ENCODE measurements at regions not wholly inside any gene's neighbourhood (a gene's known extent, or its start where the extent isn't known, plus 50 kb on each side); places are given as distances from the start of the nearest gene placed in this dataset.
"Not testable (repeated sequence)": the region's sequence is repeated elsewhere in the genome, so short reads cannot be mapped to it uniquely, and the experiment has no call there.

DNA sequence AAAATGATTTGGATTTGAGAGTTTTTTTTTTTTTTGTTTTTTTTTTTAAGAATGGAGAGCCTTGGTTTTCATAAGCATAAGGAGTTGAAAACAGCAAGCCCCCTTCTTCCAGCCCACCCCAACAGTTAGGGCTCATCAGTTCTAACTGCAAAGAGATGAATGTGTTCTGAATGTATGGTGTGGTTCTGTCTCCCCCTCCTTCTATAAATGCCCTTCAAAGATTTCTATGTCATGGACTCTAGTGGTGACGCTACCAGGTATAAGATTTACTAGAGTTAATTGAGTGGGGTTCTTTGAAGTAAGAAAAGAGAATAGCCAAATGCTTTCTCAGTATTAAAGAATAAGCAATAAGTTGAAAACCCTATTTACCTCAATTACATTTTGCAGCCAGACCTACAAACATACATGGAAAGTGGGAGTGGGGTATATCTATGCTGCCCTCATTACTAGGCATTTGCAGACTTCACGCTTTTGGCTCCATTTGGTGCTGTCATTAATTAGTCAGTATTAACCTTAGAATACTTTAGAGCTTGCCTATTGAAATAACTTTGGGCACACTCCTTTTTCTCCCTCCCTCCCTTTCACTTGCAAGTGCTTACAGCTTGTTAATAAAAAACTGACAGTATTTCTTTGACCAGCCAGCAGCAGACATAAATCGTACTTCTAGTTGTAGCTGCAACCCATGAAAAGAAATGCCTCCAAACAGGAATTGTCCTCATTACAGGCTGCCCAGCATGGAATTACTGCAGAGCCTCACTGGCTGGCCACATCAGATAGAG lies 667.2 kb upstream of the ZNF608 start:
- no peak for DNase-seq (ENCODE audit: low spot score)

DNA sequence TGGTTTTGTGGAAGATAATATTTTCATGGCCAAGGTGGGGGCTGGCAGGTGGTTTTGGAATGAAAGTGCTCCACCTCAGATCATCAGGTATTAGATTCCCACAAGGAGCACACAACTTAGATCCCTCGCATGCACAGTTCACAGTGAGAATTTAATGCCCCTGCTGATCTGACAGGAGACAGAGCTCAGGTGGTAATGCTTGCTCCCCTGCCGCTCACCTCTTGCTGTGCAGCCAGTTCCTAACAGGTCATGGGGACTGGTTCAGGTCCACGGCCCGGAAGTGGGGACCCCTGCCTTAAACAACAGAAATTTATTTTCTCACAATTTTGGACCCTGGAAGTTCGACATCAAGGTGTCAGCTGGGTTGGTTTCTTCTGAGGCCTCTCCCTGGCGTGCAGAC lies 668.7 kb upstream of the ZNF608 start:
- DNase-seq (ENCODE audit: low spot score), result no peak

DNA sequence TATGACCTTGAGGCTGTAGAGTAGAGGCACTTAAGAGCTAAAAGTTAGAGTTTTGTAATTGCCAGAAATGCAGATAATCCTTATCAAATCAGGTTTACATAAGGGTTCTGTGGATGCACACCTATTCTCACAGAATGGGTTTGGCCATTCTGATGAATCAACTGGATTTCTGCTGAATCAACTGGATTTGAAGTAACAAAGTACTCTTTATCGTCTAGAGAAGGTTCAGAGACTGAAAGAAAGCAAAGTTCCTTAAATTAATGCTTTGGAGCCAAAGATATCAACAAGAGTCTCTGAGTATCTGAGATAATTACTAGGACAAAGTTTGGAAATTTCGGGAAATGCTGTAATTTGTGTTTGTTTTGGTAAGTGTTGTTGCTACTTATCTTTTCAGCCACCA lies 669.6 kb upstream of the ZNF608 start:
- DNase-seq (ENCODE audit: low spot score), result no peak

DNA sequence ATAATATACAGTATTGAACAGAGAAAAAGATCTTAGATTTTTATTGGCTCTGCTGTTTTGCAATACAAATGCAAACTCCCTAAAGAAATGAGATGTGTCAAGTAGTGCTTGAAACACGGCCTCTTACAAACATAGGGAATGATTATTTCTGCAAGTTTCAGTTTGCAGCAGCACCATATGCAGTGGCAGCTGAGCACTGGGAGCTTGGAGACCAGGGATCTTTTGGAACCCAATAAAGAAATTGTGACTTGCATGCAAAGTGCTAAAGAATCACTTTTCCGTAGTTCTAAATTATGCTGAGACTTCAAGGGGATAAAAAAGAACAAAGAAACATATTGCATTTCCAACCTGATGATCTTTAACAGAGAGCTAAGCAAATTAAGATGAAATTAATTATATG lies 674.6 kb upstream of the ZNF608 start:
- DNase-seq (ENCODE audit: low spot score), result no peak

DNA sequence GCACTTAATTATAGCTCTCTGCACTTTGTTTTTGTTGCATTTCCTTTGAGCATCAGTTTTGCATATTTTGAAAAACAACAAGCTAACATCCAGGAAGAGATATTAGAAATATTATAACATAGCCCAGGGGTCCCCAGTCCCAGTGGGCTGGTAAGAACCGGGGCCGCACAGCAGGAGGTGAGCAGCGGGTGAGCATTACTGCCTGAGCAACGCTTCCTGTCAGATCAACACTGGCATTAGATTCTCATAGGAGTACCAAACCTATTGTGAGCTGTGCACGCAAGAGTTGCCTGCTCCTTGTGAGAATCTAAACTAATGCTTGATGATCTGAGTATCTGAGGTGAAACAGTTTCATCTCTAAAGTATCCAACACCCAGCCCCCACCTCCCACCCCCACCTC lies 675.9 kb upstream of the ZNF608 start:
- DNase-seq (ENCODE audit: low spot score), result no peak

DNA sequence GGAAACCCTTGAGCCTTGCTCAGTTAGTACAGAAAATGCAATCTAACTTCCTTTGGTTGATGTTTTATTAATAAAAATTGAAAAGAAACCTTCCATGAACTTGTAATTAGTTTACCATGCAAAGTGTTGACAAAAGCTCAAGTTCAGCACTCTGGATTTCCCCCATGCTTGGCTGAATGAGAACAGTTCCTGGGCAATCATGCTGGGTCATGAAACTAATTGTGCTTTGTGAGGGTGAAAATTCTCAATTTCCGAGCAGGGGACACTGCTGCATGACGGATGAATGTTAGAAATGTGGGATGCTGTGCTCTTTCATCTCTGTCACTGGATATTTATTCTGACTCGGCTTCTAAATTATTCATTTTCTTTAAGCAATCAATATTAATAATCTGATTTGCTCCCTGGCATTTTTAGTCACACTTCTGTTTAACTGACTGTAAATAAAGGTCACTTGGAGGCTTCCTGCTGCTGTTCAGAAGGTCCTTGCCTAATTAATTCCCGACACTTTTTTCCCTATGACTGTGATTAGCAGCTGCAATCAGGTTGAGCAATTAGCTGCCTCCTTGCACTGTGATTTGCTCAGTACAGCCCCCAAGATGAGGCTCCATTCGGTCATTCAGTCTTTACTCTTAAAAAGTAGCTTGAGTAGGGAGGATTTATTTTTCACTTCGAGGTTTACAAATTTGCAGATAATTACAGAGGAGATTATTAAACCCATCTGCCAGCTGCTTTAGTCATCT lies 678.1 kb upstream of the ZNF608 start:
- DNase-seq (ENCODE audit: low spot score), result no peak

DNA sequence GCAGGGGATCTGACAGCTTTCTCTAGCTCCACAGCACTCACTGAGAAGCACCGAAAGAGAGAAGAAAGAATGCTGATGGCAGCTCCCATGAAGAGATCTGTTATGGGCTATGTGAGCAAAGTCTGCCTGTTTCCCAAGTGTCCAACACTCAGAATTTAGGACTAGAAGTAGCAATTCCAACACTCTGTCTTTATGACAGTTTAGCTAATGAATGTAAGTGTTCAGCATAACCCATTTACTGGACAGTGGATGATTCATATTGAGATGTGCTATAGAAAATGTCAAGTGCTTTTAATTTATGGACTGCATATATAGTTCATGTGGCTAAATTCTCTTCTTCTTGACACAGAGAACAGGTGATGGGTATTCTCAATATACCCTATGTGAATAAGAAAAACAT lies 683.1 kb upstream of the ZNF608 start:
- no peak for DNase-seq (ENCODE audit: low spot score)

DNA sequence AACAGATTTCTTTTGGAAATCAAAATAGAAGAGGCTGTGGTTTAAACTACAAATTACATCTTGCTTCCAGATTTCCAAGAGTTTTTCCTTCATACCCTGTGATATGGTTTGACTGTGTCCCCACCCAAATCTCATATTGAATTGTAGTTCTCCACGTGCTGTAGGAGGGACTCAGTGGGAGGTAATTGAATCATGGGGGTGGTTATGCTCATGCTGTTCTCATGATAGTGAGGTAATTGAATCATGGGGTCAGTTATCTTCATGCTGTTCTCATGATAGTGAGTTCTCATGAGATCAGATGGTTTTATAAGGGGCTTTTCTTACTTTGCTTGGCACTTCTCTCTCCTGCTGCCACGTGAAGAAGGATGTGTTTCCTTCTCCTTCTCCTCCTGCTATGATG lies 687.0 kb upstream of the ZNF608 start:
- no peak for DNase-seq (ENCODE audit: low spot score)

DNA sequence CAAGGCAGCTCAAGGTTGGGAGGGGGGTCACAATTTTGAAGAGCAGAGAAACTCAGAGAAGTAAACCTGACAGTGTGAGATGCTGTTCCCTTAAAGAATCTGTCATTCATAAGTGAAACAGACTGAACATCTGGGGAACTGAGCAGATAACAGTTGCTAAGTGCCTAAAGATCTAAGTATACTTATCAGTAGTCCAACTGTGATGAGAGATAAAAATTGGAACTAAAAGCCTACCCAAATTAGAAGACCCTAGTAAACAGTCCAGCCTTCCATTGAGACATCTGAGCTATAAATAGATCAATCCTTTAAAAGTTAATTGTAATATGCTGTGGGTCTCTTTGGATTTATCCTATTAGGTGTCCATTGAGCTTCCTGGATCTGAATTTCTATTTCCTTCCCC lies 692.8 kb upstream of the ZNF608 start:
- DNase-seq (ENCODE audit: low spot score), result no peak

DNA sequence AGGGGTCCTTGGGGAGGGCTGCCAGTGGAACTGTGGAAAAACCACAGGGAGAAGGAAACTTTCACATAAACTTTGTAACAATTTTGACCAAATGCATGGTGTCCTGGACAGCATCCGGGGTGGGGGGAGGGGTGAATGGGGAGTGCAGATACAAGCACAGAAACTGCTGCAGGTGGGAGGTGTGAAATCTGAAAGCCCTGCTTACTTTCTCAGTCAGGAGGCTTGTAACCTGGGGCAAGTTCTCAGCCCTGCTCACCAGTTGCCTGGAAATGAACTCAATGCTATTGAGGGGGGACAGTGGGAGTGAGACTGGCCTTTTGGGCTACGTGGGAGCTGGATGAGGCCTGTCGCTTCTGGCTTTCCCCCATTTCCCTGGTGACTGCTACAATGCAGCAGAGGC lies 694.5 kb upstream of the ZNF608 start:
- no peak for DNase-seq (ENCODE audit: low spot score)

DNA sequence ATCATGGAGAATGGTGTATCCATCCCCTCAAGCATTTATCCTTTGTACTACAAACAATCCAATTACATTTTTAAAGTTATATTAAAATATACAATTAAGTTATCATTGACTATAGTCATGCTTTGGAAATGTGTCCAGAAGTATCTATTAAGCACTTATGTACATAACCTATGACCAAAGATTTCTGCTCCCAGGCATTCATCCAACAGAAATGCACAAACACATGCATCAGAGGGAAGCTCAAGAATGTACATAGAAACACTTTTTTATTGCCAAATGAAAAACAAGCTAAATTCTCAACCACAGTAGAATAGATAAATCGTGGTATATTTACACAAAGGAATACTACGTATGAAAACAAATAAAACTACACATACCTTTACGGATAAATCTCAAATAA lies 700.5 kb upstream of the ZNF608 start:
- no peak for DNase-seq (ENCODE audit: low spot score)

DNA sequence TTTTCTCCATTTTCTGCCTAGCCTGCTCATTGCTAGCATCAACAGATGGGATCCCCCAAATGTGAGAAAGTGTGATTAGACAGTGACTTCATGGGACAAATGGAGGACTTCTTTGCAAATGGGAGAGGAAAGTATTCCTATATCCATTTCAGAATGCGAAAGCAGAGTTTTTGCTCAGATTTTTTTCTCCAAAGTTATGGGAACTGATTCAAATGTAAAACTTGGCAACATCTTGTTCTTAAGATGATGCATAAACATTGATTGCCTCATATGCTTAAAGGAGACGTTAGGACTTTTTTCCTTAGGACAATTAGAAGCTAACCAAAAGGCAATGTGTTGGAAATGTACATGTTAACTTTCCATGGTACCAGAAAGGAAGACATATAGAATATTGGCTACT lies 704.3 kb upstream of the ZNF608 start:
- no peak for DNase-seq (ENCODE audit: low spot score)

DNA sequence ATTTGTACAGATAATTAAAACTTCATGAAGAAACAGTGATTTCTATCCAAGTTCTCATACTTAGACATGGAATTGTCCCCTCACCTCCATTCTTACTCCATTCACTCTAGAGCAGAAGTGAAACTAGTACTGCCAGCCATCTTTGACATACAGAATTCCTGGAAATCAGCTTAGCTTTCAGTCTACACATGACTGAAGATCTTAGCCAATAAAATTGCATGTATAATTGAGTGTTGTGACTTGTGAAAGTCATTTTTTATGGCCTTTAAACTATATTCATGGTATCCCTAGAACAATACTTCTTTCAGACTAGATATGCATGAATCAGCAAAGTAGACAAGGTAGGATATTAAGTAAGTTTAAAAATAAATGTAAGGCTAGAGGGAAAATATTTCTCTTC lies 705.2 kb upstream of the ZNF608 start:
- no peak for DNase-seq (ENCODE audit: low spot score)

DNA sequence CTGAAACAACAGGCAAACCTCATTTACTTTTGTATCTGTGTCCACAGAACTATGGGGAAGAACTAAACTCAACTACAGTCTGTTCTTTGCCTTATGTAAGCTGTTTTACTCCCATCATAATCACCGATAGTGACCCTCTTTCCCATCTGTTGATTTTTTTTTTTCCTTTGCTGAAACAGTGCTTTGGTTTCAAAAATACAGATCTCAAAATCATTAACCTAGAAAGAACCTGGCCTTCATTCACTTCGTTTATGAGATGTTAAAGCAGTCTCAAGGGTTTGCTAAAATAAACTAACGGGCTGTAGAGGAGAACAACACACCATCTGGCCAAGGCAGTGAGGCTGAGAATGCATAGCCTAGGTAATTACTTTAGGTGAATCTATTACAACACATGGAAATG lies 706.6 kb upstream of the ZNF608 start:
- DNase-seq (ENCODE audit: low spot score), result no peak

DNA sequence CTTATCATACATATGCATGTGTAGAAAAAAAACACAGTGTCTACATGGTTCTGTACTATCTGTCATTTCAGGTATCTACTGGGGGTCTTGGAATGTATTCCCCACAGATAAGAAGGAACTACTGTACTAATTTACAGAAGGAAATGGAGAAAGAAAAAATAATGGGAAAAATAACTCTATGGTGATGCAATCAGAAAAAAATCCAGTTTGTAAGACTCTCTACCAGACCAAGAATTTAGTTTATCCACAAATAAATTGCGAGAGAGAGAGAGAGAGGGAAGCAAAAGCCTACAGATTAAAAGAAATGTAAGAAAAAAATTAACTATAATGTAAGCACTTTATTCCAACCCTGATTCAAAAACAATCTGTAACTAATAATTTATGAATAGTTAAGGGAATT lies 708.6 kb upstream of the ZNF608 start:
- DNase-seq (ENCODE audit: low spot score), result no peak

DNA sequence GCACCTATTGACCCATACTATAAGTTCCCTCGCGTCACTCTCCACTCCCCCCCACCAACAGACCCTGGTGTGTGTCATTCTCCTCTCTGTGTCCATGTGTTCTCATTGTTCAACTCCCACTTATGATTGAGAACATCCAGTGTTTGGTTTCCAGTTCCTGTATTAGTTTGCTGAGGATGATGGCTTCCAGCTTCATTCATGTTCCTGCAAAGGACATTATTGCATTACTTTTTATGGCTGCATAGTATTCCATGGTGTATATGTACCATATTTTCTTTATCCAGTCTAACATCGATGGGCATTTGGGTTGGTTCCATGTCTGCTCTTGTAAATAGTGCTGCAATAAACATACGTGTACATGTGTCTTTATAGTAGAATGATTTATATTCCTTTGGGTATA lies 709.6 kb upstream of the ZNF608 start:
- DNase-seq (ENCODE audit: low spot score), result not testable (repeated sequence)

DNA sequence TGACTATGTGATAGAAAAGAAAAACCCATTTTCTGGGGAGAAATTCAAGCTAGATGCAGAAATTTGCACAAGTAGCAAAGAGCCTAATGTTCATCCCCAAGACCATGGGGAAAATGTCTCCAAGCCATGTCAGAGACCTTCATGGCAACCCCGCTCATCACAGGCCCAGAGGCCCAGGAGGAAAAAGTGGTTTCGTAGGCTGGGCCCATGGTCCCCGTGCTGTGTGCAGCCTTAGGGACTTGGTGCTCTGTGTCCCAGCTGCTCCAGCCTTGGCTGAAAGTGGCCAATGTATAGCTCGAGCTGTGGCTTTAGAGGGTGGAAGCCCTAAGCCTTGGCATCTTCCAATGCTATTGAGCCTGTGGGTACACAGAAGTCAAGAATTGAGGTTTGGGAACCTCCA lies 711.2 kb upstream of the ZNF608 start:
- DNase-seq (ENCODE audit: low spot score), result no peak

DNA sequence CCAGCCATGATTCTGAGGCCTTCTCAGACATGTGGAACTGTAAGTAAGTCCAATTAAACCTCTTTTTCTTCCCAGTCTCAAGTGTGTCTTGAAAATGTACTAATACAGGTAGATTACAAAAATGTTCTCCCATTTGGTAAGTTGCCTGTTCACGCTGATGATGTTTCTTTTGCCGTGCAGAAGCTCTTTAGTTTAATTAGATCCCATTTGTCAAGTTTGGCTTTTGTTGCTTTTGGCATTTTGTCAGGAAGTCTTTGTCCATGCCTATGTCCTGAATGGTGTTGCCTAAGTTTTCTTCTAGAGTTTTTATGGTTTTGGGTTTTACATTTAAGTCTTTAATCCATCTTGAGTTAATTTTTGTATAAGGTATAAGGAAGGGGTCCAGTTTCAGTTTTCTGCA lies 712.5 kb upstream of the ZNF608 start:
- DNase-seq (ENCODE audit: low spot score), result not testable (repeated sequence)

DNA sequence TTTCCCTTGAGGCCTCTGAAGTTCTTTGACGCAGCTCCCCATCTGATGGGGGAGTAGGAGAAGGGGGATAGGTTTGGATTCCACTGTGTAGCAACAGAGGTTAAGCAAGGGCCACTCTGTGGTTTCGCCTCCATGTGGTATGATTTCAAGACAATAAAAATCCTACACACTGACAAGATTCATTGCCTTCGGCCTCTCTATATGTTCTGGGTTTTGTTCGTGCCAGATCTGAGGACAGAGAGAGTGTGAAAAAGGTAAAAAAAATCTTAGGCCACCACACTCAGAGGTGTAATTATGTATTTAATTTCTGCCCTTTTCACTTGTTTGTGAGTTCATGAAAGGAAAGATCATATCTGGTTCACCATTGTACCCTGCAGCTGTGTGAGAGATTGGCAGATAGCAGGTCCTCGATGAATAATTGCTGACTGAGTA lies 715.2 kb upstream of the ZNF608 start:
- no peak for DNase-seq (ENCODE audit: low spot score)

DNA sequence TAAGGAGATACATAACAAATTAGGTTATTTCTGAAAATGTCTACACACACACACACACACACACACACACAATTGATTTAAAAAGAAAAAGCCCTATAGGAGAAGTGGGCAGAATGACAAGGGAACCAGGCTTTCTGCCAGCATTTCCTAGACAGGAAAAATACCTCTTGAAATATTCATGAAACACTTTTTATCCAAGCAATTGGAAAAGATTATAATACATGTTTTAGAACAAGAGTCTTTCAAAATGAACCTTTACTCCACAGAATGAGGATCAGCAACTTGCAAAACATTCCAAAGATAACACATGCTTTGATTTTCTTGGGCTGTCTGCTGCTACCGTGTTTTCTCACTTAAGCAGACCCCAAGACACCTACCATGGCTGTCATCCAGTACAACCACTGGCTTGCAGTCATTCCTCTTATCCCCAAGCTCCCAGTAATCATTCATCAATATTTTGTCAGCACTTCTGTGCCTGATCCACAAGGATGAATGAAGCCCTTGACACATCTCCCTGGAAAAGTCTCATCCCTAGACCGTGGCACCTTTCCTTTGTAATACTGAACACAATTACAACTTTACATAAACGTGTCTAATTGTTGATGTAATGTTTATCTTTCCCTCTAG lies 717.1 kb upstream of the ZNF608 start:
- no peak for DNase-seq (ENCODE audit: low spot score)

DNA sequence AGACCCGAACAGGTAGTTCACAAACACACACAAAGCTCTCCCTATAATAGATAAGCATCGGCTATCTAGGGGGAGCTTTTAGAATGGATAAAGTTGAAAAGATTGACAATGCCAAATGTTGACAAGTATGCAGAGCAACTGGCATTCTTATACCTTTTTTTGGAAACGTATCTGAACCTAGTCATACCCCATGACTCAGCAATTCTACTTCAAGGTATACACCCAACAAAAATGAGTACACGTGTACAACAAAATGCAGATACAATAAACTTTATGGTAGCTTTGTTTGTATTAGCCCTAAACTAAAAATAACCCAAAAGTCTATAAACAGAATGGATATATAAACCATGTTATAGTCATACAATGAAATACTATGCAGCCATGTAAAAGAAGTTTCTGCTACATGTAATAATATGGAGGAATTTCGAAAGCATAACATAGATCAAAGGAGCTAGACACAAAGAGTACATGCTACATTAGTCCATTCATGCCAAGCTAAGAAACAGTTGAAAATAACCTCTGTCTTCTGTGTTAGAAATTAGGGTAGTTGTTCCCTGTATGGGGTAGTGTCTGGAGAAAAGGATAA lies 718.5 kb upstream of the ZNF608 start:
- no peak for DNase-seq (ENCODE audit: low spot score)

DNA sequence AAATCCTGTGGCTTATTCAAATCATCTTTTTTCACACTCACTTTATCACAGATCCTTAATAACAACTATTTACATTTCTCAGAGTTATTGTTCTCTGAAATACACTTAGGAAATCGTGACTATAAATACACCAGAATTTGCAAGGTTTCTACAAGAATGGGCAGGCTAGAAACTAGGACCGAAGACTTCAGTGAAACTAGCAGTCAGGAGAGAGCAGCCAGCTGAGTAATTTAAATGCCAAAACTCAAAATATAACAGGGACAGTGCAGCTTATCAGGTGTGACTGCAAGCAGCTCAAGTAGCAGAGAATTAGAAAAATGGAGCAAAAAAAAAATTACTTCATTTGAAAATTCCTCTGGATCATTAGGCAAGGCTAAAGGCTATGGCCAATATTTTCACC lies 719.3 kb upstream of the ZNF608 start:
- no peak for DNase-seq (ENCODE audit: low spot score)

DNA sequence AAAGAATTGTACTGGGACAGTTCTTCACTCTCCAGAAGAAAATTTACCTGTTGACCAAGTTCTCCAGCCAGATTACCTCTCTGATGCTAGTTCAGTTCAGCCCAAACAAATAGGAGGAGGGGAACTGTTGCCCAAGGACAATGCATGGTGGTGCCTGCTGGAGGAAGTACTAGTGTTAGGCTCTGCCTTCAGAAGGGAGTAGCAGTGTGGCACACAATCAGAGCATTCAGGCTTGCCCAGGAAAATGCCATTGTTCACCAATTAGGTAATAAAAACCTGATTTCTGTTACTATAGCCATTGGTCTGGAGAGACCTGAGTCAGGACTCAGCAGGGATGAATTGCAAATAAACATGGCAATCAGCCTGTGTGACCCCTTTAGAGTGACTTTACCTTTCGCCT lies 720.8 kb upstream of the ZNF608 start:
- DNase-seq (ENCODE audit: low spot score), result no peak
